ENCODE measurements at regions not wholly inside any gene's neighbourhood (a gene's known extent, or its start where the extent isn't known, plus 50 kb on each side); places are given as distances from the start of the nearest gene placed in this dataset.

DNA sequence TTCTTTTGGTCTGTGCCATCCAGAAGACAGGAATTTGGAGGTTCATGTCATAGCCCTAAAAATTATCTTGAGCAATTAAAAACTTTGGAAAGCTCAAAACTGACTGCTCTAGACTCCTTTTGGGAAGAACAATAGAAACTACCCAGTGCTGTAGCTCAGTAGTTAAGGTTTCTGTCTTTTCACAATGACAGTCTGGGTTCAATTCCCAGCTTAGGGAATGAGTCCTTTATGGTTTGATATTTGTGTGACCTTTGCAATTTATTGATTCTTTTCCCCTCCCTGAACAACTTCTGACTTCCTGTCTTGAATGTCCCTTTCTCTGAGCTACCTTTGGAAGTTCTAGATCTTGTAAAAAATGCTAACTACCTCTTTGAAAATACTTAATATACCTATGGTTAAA is 603.3 kb upstream of the IGFBP3 start:
- H3K14ac ChIP-seq (ENCODE audit: low read length in 2 of 2): no peak overlapping the region
- no peak overlapping the region for H3K4ac ChIP-seq (ENCODE audit: low read depth in 1 of 2, low read length in 2 of 2)
- H3K4me1 ChIP-seq (ENCODE audit: control insufficient read depth, insufficient read depth, low read depth, low read length): no peaks in the 10 kb centered on the region
- no peak overlapping the region for H2AK5ac ChIP-seq (ENCODE audit: low read length, severe bottlenecking)
- no peak overlapping the region for H3K18ac ChIP-seq (ENCODE audit: low read depth in 1 of 2, low read length in 2 of 2)
- no peak overlapping the region for H2BK12ac ChIP-seq (ENCODE audit: low read length in 2 of 2)
- no peak overlapping the region for H2BK15ac ChIP-seq (ENCODE audit: low read depth, poor library complexity, severe bottlenecking)
- no peak overlapping the region for H3K4me3 ChIP-seq (ENCODE audit: insufficient read depth in 1 of 2, low read depth in 1 of 2, low read length in 2 of 2)
- H4K8ac ChIP-seq (ENCODE audit: low read length): no peak overlapping the region
- H2AFZ ChIP-seq (ENCODE audit: low read depth, low read length): no peak overlapping the region
- DNase-seq: no peak
- no peaks in the 10 kb centered on the region for H3K9me3 ChIP-seq (ENCODE audit: control insufficient read depth, low read length)
- H2BK120ac ChIP-seq (ENCODE audit: low read depth, low read length): no peak overlapping the region
- H3K4me2 ChIP-seq (ENCODE audit: low read length, poor library complexity, severe bottlenecking): no peak overlapping the region
- no peak overlapping the region for H4K91ac ChIP-seq (ENCODE audit: low read length)
- H3K27me3 ChIP-seq (ENCODE audit: control insufficient read depth in 1 of 2, insufficient read depth in 1 of 2, low read length in 2 of 2): no peaks in the 10 kb centered on the region
- H2BK5ac ChIP-seq (ENCODE audit: low read depth, low read length, poor library complexity, severe bottlenecking): no peak overlapping the region
- H3K79me1 ChIP-seq (replicated peaks; ENCODE audit: low read length, poor library complexity, severe bottlenecking): no peaks in the 10 kb centered on the region
- no peaks in the 10 kb centered on the region for H3K36me3 ChIP-seq (ENCODE audit: control insufficient read depth in 1 of 2, insufficient read depth in 2 of 2, low read depth in 1 of 2, low read length in 2 of 2)
- no peak overlapping the region for H3K9ac ChIP-seq (ENCODE audit: low read length)
- H3K27ac ChIP-seq (ENCODE audit: low read length, poor library complexity, severe bottlenecking): no peak overlapping the region
- H3K23ac ChIP-seq (ENCODE audit: low read length in 2 of 2): no peak overlapping the region

DNA sequence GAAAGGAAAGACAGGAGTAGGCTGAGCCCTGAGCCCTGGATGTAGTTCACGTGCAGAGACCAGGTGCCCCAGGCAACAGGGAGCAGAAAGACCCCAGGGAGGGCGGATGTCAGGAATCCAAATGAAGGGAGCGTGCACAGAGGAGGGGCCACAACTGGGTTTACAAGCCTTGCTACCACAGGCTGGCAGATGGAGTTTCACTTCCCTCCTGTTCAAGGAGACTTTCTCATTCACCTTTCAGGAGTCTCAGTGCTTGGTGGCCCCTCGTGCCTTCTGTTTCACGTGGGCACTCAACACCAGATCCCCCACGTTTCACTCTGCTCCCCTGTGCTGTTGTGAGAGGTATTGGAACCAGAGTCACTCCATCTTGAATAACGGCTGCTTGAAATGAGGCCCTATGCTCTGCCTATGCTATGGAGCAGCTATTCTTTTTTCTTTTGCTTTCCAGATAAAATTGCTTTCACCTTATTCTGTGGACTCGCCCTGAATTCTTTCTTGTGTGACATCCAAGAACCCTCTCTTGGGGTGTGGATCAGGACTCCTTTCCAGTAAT is 601.4 kb upstream of the IGFBP3 start:
- WGBS: 94% methylated on average over 8 of the region's 8 CpGs
- H4K8ac ChIP-seq (ENCODE audit: low read length): no peak overlapping the region
- H3K18ac ChIP-seq (ENCODE audit: low read depth in 1 of 2, low read length in 2 of 2): peak overlapping the region; percentile 19 to 37

DNA sequence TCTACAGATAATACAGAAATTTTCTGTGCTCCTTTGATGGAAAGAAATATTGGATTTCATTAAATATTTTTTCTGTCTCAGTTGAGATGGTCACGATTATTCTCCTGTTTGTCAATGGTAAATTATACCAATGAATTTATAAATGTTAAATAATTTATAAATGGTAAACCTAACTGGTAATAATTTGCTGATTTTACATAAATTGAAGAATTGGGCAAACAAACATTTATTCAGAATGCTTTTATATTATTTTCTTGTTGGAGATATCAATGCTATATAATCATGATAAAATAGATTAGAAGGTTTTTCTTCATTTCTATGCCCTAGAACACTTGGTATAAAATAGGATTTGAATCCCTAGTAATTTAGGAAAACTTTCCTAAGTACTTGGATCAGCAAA is 597.6 kb upstream of the IGFBP3 start:
- no peak overlapping the region for H2BK15ac ChIP-seq (ENCODE audit: low read depth, poor library complexity, severe bottlenecking)
- no peak overlapping the region for H3K18ac ChIP-seq (ENCODE audit: low read depth in 1 of 2, low read length in 2 of 2)
- H3K4ac ChIP-seq (ENCODE audit: low read depth in 1 of 2, low read length in 2 of 2): no peak overlapping the region
- no CpG with 5 or more reads among the region's 1 CpG for WGBS
- no peak overlapping the region for H3K4me3 ChIP-seq (ENCODE audit: insufficient read depth in 1 of 2, low read depth in 1 of 2, low read length in 2 of 2)
- no peak overlapping the region for H3K4me2 ChIP-seq (ENCODE audit: low read length, poor library complexity, severe bottlenecking)
- no peaks in the 10 kb centered on the region for H3K4me1 ChIP-seq (ENCODE audit: control insufficient read depth, insufficient read depth, low read depth, low read length)
- no peak for DNase-seq
- H2BK120ac ChIP-seq (ENCODE audit: low read depth, low read length): no peak overlapping the region
- no peaks in the 10 kb centered on the region for H3K79me1 ChIP-seq (replicated peaks; ENCODE audit: low read length, poor library complexity, severe bottlenecking)
- H2BK5ac ChIP-seq (ENCODE audit: low read depth, low read length, poor library complexity, severe bottlenecking): no peak overlapping the region
- H2AFZ ChIP-seq (ENCODE audit: low read depth, low read length): no peak overlapping the region
- H2BK12ac ChIP-seq (ENCODE audit: low read length in 2 of 2): no peak overlapping the region
- no peaks in the 10 kb centered on the region for H3K27me3 ChIP-seq (ENCODE audit: control insufficient read depth in 1 of 2, insufficient read depth in 1 of 2, low read length in 2 of 2)
- H3K14ac ChIP-seq (ENCODE audit: low read length in 2 of 2): no peak overlapping the region
- H3K9me3 ChIP-seq (ENCODE audit: control insufficient read depth, low read length): no peaks in the 10 kb centered on the region
- H2AK5ac ChIP-seq (ENCODE audit: low read length, severe bottlenecking): no peak overlapping the region
- H3K36me3 ChIP-seq (ENCODE audit: control insufficient read depth in 1 of 2, insufficient read depth in 2 of 2, low read depth in 1 of 2, low read length in 2 of 2): no peaks in the 10 kb centered on the region
- no peak overlapping the region for H3K23ac ChIP-seq (ENCODE audit: low read length in 2 of 2)
- no peak overlapping the region for H3K9ac ChIP-seq (ENCODE audit: low read length)
- no peak overlapping the region for H4K91ac ChIP-seq (ENCODE audit: low read length)
- no peak overlapping the region for H3K27ac ChIP-seq (ENCODE audit: low read length, poor library complexity, severe bottlenecking)
- H4K8ac ChIP-seq (ENCODE audit: low read length): no peak overlapping the region

More for the DNA sequence above, 601.4 kb upstream of the IGFBP3 start:
- no peak for DNase-seq
- Histone ChIP-seq H3K4me1 (ENCODE audit: control insufficient read depth, insufficient read depth, low read depth, low read length) (no peaks in the 10 kb centered on the region), H3K27me3 (ENCODE audit: control insufficient read depth in 1 of 2, insufficient read depth in 1 of 2, low read length in 2 of 2) (no peaks in the 10 kb centered on the region), H2BK5ac (ENCODE audit: low read depth, low read length, poor library complexity, severe bottlenecking) (no peak overlapping the region), H2BK120ac (ENCODE audit: low read depth, low read length) (no peak overlapping the region), H3K36me3 (ENCODE audit: control insufficient read depth in 1 of 2, insufficient read depth in 2 of 2, low read depth in 1 of 2, low read length in 2 of 2) (no peaks in the 10 kb centered on the region), H2AK5ac (ENCODE audit: low read length, severe bottlenecking) (no peak overlapping the region), H2AFZ (ENCODE audit: low read depth, low read length) (no peak overlapping the region), H3K4ac (ENCODE audit: low read depth in 1 of 2, low read length in 2 of 2) (no peak overlapping the region), H3K9ac (ENCODE audit: low read length) (no peak overlapping the region), H3K4me3 (ENCODE audit: insufficient read depth in 1 of 2, low read depth in 1 of 2, low read length in 2 of 2) (no peak overlapping the region), H3K79me1 (replicated peaks; ENCODE audit: low read length, poor library complexity, severe bottlenecking) (no peaks in the 10 kb centered on the region), H3K23ac (ENCODE audit: low read length in 2 of 2) (no peak overlapping the region), H2BK15ac (ENCODE audit: low read depth, poor library complexity, severe bottlenecking) (no peak overlapping the region), H3K14ac (ENCODE audit: low read length in 2 of 2) (no peak overlapping the region), H2BK12ac (ENCODE audit: low read length in 2 of 2) (peak overlapping the region in 1 of 2 experiments; percentile 15), H3K4me2 (ENCODE audit: low read length, poor library complexity, severe bottlenecking) (no peak overlapping the region), H3K27ac (ENCODE audit: low read length, poor library complexity, severe bottlenecking) (no peak overlapping the region), H3K9me3 (ENCODE audit: control insufficient read depth, low read length) (no peaks in the 10 kb centered on the region), H4K91ac (ENCODE audit: low read length) (no peak overlapping the region)

DNA sequence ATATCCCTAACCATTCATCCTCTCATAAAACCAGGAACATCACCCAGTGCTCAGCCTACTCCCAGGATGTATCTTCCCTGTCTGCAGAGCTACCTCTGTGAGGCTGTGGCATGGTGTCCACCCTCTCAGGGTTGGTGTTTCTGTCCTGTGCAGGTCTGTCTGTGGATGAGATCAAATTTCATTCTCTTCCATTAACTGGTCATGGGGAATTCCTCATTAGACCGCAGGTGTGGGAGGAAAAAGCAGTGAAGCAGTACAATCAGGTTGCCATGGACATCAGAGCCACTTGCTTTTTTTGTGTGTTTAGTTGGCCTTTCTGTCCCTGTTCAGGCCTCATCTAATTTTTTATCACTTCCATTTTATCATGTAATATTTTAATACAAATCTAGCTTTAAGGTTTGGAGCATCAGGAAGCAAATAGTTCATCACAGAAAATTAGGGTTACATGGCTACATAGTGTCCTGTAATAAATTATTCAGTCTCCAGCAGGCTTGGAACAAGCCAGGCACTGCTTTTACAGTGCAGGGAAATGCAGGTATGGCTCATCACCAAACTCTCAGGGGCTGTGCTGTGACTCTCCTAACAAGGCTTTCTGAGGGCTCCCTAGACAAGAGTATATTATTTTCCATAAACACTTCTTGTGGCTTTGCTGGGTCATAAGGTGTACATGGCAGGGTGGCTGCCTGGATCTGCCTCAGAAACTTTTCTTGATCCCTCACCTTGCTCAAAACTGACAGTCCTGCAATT is 594.9 kb upstream of the IGFBP3 start:
- H2BK120ac ChIP-seq (ENCODE audit: low read depth, low read length): no peak overlapping the region
- no peak overlapping the region for H3K4me2 ChIP-seq (ENCODE audit: low read length, poor library complexity, severe bottlenecking)
- no CpG with 5 or more reads among the region's 1 CpG for WGBS

More for the DNA sequence above, 594.9 kb upstream of the IGFBP3 start:
- Histone ChIP-seq H2BK5ac (ENCODE audit: low read depth, low read length, poor library complexity, severe bottlenecking) (no peak overlapping the region), H3K27me3 (ENCODE audit: control insufficient read depth in 1 of 2, insufficient read depth in 1 of 2, low read length in 2 of 2) (no peaks in the 10 kb centered on the region), H3K18ac (ENCODE audit: low read depth in 1 of 2, low read length in 2 of 2) (no peak overlapping the region), H2BK15ac (ENCODE audit: low read depth, poor library complexity, severe bottlenecking) (no peak overlapping the region), H3K23ac (ENCODE audit: low read length in 2 of 2) (no peak overlapping the region), H3K4ac (ENCODE audit: low read depth in 1 of 2, low read length in 2 of 2) (no peak overlapping the region), H3K14ac (ENCODE audit: low read length in 2 of 2) (no peak overlapping the region), H3K9me3 (ENCODE audit: control insufficient read depth, low read length) (no peaks in the 10 kb centered on the region), H4K8ac (ENCODE audit: low read length) (no peak overlapping the region), H3K4me1 (ENCODE audit: control insufficient read depth, insufficient read depth, low read depth, low read length) (no peaks in the 10 kb centered on the region), H3K27ac (ENCODE audit: low read length, poor library complexity, severe bottlenecking) (no peak overlapping the region), H3K79me1 (replicated peaks; ENCODE audit: low read length, poor library complexity, severe bottlenecking) (no peaks in the 10 kb centered on the region), H2AK5ac (ENCODE audit: low read length, severe bottlenecking) (no peak overlapping the region), H4K91ac (ENCODE audit: low read length) (no peak overlapping the region), H2AFZ (ENCODE audit: low read depth, low read length) (no peak overlapping the region), H3K36me3 (ENCODE audit: control insufficient read depth in 1 of 2, insufficient read depth in 2 of 2, low read depth in 1 of 2, low read length in 2 of 2) (no peaks in the 10 kb centered on the region), H2BK12ac (ENCODE audit: low read length in 2 of 2) (no peak overlapping the region), H3K9ac (ENCODE audit: low read length) (no peak overlapping the region), H3K4me3 (ENCODE audit: insufficient read depth in 1 of 2, low read depth in 1 of 2, low read length in 2 of 2) (no peak overlapping the region)
- no peak for DNase-seq

All from mesenchymal stem cell (in vitro differentiated cells and primary cell).